Heart right ventricle (tissue), 16 donors: ENCODE measurements at regions not wholly inside any gene's neighbourhood (a gene's known extent, or its start where the extent isn't known, plus 50 kb on each side); places are given as distances from the start of the nearest gene placed in this dataset.

ENCODE experiments used
- ATAC-seq, 8 donors: fragments of 200-7000 bp; cut with Tn5 transposase; one replicate each; pipeline ENCODE4 v1.9.1; 2020; ENCODE audit warnings: mild to moderate bottlenecking in 8 of 8, moderate library complexity in 8 of 8, moderate number of reproducible peaks in 1 of 8
- DNase-seq, 2 donors: peaks; one replicate each; pipeline ENCODE4 v3.0.0-alpha.2; 2020
- H3K27ac ChIP-seq, 10 donors: fragments of 200-600 bp; sonication (generic) in 2 of 10; one replicate each; pipeline versions ENCODE4 v1.5.0 to v1.8.0; 2020 to 2022; ENCODE audit warnings: mild to moderate bottlenecking in 3 of 10
- H3K27me3 ChIP-seq, 7 donors: fragments of 200-600 bp; one replicate each; pipeline ENCODE4 v1.8.0; 2021 to 2022; ENCODE audit warnings: mild to moderate bottlenecking in 2 of 7
- H3K36me3 ChIP-seq, 9 donors: fragments of 200-600 bp; sonication (generic) in 1 of 9; one replicate each; pipeline versions ENCODE4 v1.5.0 to v1.8.0; 2020 to 2022; ENCODE audit warnings: mild to moderate bottlenecking in 2 of 9
- H3K4me1 ChIP-seq, 9 donors: fragments of 200-600 bp; sonication (generic) in 1 of 9; one replicate each; pipeline versions ENCODE4 v1.5.0 to v1.8.0; 2020 to 2022; ENCODE audit warnings: mild to moderate bottlenecking in 4 of 9
- H3K4me3 ChIP-seq, 10 donors: fragments of 200-600 bp; sonication (generic) in 2 of 10; one replicate each; pipeline versions ENCODE4 v1.5.0 to v1.8.0; 2020 to 2022; ENCODE audit warnings: mild to moderate bottlenecking in 7 of 10, moderate library complexity in 2 of 10
- H3K9me3 ChIP-seq, 11 donors: fragments of 200-600 bp in 10 of 11; sonication (generic) in 2 of 11; one replicate each; pipeline versions ENCODE4 v1.5.0 to v1.8.0; 2013 to 2022; ENCODE audit warnings: mild to moderate bottlenecking in 2 of 11, control low read depth in 1 of 11, moderate library complexity in 1 of 11
- CTCF ChIP-seq, 9 donors: fragments of 200-600 bp; sonication (generic) in 2 of 9; IDR thresholded peaks; one replicate each; pipeline versions ENCODE4 v1.5.0 to v1.8.0; 2021 to 2022; ENCODE audit warnings: antibody characterized with exemption in 9 of 9, mild to moderate bottlenecking in 5 of 9, moderate library complexity in 1 of 9
- whole genome bisulfite sequencing, 2 donors: extraction: QIAGEN DNeasy Blood & Tissue Kit; methylation state at CpG; one replicate each; pipeline ENCODE4 v1.1.7; 2013; ENCODE audit warnings: inconsistent platforms in 1 of 2; 5-methylcytosine and 5-hydroxymethylcytosine counted together
- intact Hi-C, 10 donors: fragments of 100-400 bp; cut with DNase I; formaldehyde crosslinking; loops; one replicate each; pipeline versions ENCODE4 v1.11.1 to v1.14.2; 2022
- donor health status: Arrhythmogenic right ventricular cardiomyopathy.
- donor health status: ischemic (EF 13 %, LVEDD 7.1; RV severe dilation, severe dysfunction).
- donor health status: healthy with polysubstance abuse.
- donor health status: DM: no; HTN: yes; CAD: no.
- donor health status: DM: no; HTN: no; CAD: no.
- donor health status: ischemic (EF 25% LVEDD 6.9; RV normal size, moderate dysfunction).
- donor health status: ischemic (EF 25% LVEDD 5.7; RV mildly dilated, moderate dysfunction).
- donor health status: healthy.
- donor health status: DM: yes; HTN: yes; CAD: no.
- donor health status: Ischemic cardiomyopathy.
- donor health status: ischemic (EF 35%, LVEDD 5.7; RV mildly dilated, moderate dysfunction).
- donor health status: nonischemic (EF 11% LVEDD 7.7; RV severe dilation, severe dysfunction).
- donor health status: DM: yes; HTN: yes; CAD: no.
- donor health status: PGD.
- donor health status: ischemic (EF 29% LVEDD 5.4; RV normal size, mild dysfunction).
- donor health status: nonischemic (EF 23%, LVEDD 6.1; RV moderate dilation, normal function).

- DNase-seq (no peak), ATAC-seq (no peak)
- 94 to 97% methylated on average over 15 of the region's 15 CpGs for WGBS, 2 donors
- no peak overlapping the region for H3K4me3 ChIP-seq
- H3K4me1 ChIP-seq = no peaks in the 10 kb centered on the region
- H3K9me3 ChIP-seq = peaks cover 0 to 35% (median 22%) of the 10 kb centered on the region in 11 donors
- H3K36me3 ChIP-seq = no peaks in the 10 kb centered on the region
- intact Hi-C loops = no loop called here
- H3K27ac ChIP-seq = no peak overlapping the region
- TF ChIP-seq CTCF (IDR thresholded peaks at IDR 0.05) = no peak
- no peaks in the 10 kb centered on the region for H3K27me3 ChIP-seq
Observed at GRCh38 chr15:62218841-62219240, 53.8 kb upstream of the C2CD4B start.

GRCh38 chr15:62219799-62220198 is 54.7 kb upstream of the C2CD4B start:
- Histone ChIP-seq H3K4me3 (no peak overlapping the region), H3K27me3 (peaks cover 0 to 5% (median 0%) of the 10 kb centered on the region in 7 donors), H3K27ac (no peak overlapping the region), H3K4me1 (no peaks in the 10 kb centered on the region), H3K9me3 (peaks cover 0 to 35% (median 22%) of the 10 kb centered on the region in 11 donors), H3K36me3 (no peaks in the 10 kb centered on the region)
- intact Hi-C loops = no loop called here
- 90 to 91% methylated on average over 5 of the region's 5 CpGs for WGBS, 2 donors
- no peak for DNase-seq
- ATAC-seq = no peak
- TF ChIP-seq CTCF (IDR thresholded peaks at IDR 0.05) = no peak

DNA sequence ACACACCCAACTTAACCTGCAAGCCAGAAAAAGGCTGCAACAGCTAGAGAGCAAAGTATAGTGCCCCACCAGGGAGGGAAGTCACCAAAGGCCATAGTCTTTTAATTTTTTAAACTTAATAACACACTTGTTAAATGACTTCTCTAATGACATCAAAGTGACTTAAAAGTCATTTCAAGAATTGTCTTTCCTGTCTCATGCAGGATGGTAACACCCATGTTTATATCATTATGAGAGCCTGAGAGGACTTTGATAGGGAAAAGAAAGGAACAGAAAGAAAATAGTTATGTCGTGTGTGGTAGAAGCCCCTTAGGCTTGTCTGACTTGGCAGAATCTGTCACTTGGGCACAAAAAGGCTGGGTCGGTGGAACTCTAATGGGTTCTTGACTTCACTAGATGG is 57.9 kb upstream of the C2CD4B start:
- no peaks in the 10 kb centered on the region for H3K4me1 ChIP-seq
- ATAC-seq (no peak), DNase-seq (no peak)
- intact Hi-C loops = no loop called here
- WGBS, 2 donors = 83 to 87% methylated on average over 2 of the region's 2 CpGs
- no peaks in the 10 kb centered on the region for H3K36me3 ChIP-seq
- no peak overlapping the region for H3K27ac ChIP-seq
- H3K9me3 ChIP-seq = peaks cover 0 to 5% (median 0%) of the 10 kb centered on the region in 11 donors
- H3K4me3 ChIP-seq = no peak overlapping the region
- TF ChIP-seq CTCF (IDR thresholded peaks at IDR 0.05) = no peak
- H3K27me3 ChIP-seq = peaks cover 0 to 7% (median 0%) of the 10 kb centered on the region in 7 donors

- intact Hi-C loops = no loop called here
- H3K4me3 ChIP-seq = no peak overlapping the region
- peaks cover 0 to 9% (median 0%) of the 10 kb centered on the region in 7 donors for H3K27me3 ChIP-seq
- 93 to 94% methylated on average over 1 of the region's 1 CpG for WGBS, 2 donors
- H3K27ac ChIP-seq = no peak overlapping the region
- DNase-seq (no peak), ATAC-seq (no peak)
- H3K4me1 ChIP-seq = no peaks in the 10 kb centered on the region
- no peak for TF ChIP-seq CTCF (IDR thresholded peaks at IDR 0.05)
- no peaks in the 10 kb centered on the region for H3K36me3 ChIP-seq
- H3K9me3 ChIP-seq = no peaks in the 10 kb centered on the region
Observed at GRCh38 chr15:62228604-62229003, 63.5 kb upstream of the C2CD4B start.
